ENCODE measurements at regions not wholly inside any gene's neighbourhood (a gene's known extent, or its start where the extent isn't known, plus 50 kb on each side); places are given as distances from the start of the nearest gene placed in this dataset.

GRCh38 chr3:29178809-29179793 lies 101.8 kb upstream of the RBMS3 start:
- TF ChIP-seq, protein P1, sequence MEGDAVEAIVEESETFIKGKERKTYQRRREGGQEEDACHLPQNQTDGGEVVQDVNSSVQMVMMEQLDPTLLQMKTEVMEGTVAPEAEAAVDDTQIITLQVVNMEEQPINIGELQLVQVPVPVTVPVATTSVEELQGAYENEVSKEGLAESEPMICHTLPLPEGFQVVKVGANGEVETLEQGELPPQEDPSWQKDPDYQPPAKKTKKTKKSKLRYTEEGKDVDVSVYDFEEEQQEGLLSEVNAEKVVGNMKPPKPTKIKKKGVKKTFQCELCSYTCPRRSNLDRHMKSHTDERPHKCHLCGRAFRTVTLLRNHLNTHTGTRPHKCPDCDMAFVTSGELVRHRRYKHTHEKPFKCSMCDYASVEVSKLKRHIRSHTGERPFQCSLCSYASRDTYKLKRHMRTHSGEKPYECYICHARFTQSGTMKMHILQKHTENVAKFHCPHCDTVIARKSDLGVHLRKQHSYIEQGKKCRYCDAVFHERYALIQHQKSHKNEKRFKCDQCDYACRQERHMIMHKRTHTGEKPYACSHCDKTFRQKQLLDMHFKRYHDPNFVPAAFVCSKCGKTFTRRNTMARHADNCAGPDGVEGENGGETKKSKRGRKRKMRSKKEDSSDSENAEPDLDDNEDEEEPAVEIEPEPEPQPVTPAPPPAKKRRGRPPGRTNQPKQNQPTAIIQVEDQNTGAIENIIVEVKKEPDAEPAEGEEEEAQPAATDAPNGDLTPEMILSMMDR (IDR thresholded peaks at IDR 0.05 in 4 of 5, conservative IDR thresholded peaks at IDR 0.05 in 1 of 5): no peak
- TF ChIP-seq POLR2A (IDR thresholded peaks at IDR 0.05): no peak

Measured in gastrocnemius medialis (tissue), 4 donors.